NCI-H2227 (cell line): ENCODE measurements at regions not wholly inside any gene's neighbourhood (a gene's known extent, or its start where the extent isn't known, plus 50 kb on each side); places are given as distances from the start of the nearest gene placed in this dataset.
"Not testable (repeated sequence)": the region's sequence is repeated elsewhere in the genome, so short reads cannot be mapped to it uniquely, and the experiment has no call there.

Experiments
- DNase-seq: peaks from one replicate; lab custom pipeline; 2025; ENCODE audit not compliant: unreplicated experiment; lab: John Stamatoyannopoulos, UW

DNA sequence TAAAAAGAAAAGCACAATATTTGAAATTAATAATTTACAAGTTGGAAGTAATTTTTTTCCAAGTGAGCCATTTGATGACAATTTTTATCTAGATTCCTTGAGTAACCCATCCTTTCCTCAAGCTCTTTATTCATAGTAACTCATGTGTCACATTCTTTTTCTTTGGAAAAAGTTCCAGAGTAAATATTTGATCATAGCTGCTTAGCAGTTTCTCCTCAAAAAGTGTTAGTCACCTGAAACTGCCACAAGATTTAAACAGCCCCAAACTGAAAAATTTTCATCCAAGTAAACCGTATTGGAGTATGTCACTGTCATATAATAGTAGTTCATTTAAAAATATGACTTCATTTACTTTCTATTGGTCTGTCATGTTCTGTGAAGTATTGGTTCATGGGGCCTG is 94.6 kb upstream of the CASK start:
- no peak for DNase-seq

DNA sequence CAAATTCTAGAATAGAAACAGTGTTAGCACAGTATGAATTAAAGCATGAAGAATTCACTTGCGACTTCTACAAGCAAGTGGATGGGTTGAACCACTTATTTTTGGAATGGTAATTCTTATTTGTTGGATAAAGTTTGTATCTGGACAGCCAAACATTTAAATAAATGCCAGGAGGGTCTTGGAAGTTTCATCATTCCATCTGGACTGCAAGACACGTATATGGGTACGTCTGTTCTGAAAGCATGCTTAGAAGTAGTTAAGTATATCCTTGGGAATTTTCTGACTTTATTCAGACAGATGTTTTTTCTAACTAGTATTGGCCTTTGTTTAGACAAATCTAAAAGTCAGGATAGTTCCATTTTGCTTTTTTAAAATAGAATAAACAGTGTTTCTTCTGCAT is 77.5 kb upstream of the CASK start:
- no peak for DNase-seq

DNA sequence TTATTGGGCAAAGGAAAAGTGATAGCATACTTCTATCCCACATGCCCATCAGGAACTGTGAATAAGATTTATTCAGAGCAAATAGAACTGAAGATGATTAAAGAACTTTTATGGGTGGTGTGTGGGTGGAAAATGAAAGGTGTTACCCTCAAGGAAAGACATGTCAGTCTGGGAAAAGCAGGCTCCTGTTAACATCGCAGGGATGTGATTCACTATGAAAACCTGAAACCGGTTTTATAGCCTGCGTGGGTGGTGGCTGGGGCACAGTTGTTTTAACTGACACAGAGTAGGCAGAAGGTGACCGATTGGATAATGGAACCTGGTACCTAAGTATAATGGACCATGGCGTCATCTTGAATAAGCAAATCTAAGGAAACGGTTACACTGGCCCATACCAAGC is 61.3 kb upstream of the CASK start:
- no peak for DNase-seq

DNA sequence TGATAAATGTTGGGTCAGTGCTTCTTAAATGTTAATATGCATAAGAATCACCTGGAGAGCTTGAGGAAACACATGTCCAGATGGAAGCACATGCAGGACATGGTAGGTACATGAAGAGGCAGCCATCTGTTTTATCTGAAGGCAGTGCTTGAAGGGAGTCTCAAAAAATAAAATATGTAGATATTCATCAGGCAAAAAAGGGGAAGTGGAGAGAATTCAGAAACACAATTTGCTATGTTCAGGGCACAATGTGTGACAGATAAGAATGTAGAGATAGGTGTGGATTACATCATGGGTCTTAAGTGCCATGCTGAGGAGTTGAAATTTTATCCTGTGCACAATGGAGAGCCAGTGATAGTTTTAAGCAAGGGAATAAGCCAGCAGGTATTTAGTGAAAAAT is 59.6 kb upstream of the CASK start:
- no peak for DNase-seq

DNA sequence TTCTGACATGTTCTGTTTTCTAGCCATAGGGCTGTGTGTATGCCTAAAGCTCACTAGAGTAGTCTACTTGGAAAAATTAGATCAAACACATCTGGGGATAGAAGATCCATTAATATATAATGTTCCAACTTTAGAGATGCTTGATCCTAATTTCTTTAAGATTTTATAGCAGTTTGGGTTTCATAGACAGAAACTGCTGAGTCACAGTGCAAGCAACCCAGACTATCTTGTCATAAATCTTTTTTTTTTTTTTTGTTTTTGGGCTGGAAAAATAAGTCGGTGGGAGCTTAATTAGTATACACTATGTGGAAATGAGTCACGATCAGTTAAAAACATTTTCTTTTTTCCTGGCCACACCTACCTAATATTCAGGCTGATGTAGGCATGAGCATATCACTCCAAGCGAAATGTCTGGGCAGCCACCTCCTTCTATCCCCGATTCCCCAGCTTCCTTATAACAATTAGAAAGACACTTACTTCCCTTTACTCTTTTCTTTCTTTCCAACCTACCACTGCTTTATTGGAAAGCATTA is 58.2 kb upstream of the CASK start:
- DNase-seq, result no peak

DNA sequence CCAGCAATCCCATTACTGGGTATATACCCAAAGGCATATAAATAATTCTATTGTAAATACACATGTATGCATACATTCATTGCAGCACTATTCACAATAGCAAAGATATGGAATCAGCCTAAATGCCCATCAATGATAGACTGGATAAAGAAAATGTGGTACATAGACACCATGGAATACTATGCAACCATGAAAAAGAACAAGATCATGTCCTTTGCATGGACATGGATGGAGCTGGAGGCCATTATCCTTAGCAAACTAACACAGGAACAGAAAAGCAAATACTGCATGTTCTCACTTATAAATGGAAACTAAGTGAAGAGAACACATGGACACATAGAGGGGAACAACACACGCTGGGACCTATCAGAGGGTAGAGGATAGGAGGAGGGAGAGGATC is 51.3 kb upstream of the CASK start:
- DNase-seq, result not testable (repeated sequence)

DNA sequence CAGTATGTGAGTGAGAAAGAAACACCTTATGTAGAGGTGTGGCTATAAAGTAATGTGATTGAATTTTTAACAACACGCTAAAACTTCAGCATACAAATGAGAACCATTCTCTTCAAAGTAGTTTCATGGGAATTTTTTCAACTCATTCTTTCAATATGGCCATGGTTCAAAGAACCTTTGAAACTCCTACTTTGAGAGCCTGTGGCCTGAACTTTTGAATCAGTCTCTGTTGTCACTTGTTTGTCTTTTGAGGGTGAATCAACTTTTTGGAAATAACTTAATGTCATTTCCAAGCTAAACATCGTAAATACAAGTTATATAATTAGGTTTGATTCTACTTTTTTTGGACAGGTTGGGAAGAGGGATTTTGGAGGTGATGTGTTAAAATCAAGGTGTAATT is 49.9 kb upstream of the CASK start:
- DNase-seq, result no peak
